Ramos (cell line): ENCODE measurements at regions not wholly inside any gene's neighbourhood (a gene's known extent, or its start where the extent isn't known, plus 50 kb on each side); places are given as distances from the start of the nearest gene placed in this dataset.
"Not testable (repeated sequence)": the region's sequence is repeated elsewhere in the genome, so short reads cannot be mapped to it uniquely, and the experiment has no call there.

Experiments used
- in situ Hi-C: fragments of 300-500 bp; cut with MboI; formaldehyde crosslinking; loops from one replicate; pipeline ENCODE4 v1.14.3; 2022; ENCODE audit warnings: low sequenced_read_pairs; ENCODE audit not compliant: unreplicated experiment

- in situ Hi-C loops: no loop called here
Measured at GRCh38 chr6:90463359-90463758, 123.5 kb downstream of the MAP3K7 start.

- in situ Hi-C loops: no loop called here
Measured at GRCh38 chr6:90462102-90462501, 124.8 kb downstream of the MAP3K7 start.

- in situ Hi-C loops: no loop called here
Measured at GRCh38 chr6:90461383-90461782, 125.5 kb downstream of the MAP3K7 start.

GRCh38 chr6:90460051-90460450 is 126.8 kb downstream of the MAP3K7 start:
- in situ Hi-C loops: no loop called here

GRCh38 chr6:90459225-90459758 is 127.6 kb downstream of the MAP3K7 start:
- in situ Hi-C loops: no loop called here

GRCh38 chr6:90458353-90459224 is 128.3 kb downstream of the MAP3K7 start:
- in situ Hi-C loops: no loop called here

GRCh38 chr6:90457867-90458259 is 129.0 kb downstream of the MAP3K7 start:
- in situ Hi-C loops: no loop called here

GRCh38 chr6:90456997-90457866 is 129.6 kb downstream of the MAP3K7 start:
- in situ Hi-C loops: not testable (repeated sequence)

- in situ Hi-C loops: no loop called here
Measured at GRCh38 chr6:90456001-90456400, 130.9 kb downstream of the MAP3K7 start.

GRCh38 chr6:90454836-90455427 is 131.9 kb downstream of the MAP3K7 start:
- in situ Hi-C loops: no loop called here

GRCh38 chr6:90450268-90450953 is 136.5 kb downstream of the MAP3K7 start:
- in situ Hi-C loops: no loop called here

GRCh38 chr6:90449311-90449710 is 137.6 kb downstream of the MAP3K7 start:
- in situ Hi-C loops: no loop called here

- in situ Hi-C loops: no loop called here
Measured at GRCh38 chr6:90448836-90449235, 138.0 kb downstream of the MAP3K7 start.

GRCh38 chr6:90446164-90446563 is 140.7 kb downstream of the MAP3K7 start:
- in situ Hi-C loops: no loop called here

- in situ Hi-C loops: no loop called here
Measured at GRCh38 chr6:90445533-90446108, 141.3 kb downstream of the MAP3K7 start.

- in situ Hi-C loops: no loop called here
Measured at GRCh38 chr6:90444160-90444714, 142.6 kb downstream of the MAP3K7 start.

- in situ Hi-C loops: no loop called here
Measured at GRCh38 chr6:90442366-90442765, 144.5 kb downstream of the MAP3K7 start.

- in situ Hi-C loops: no loop called here
Measured at GRCh38 chr6:90440586-90441283, 144.1 kb upstream of the BACH2 start.

GRCh38 chr6:90439586-90439985 is 142.9 kb upstream of the BACH2 start:
- in situ Hi-C loops: no loop called here
